KMS-11 (cell line): ENCODE measurements at regions not wholly inside any gene's neighbourhood (a gene's known extent, or its start where the extent isn't known, plus 50 kb on each side); places are given as distances from the start of the nearest gene placed in this dataset.

ENCODE experiments used
- H2AFZ ChIP-seq: fragments of 200-600 bp; sonication (generic); 2 replicates; pipeline ENCODE4 v1.6.1; 2016; ENCODE audit warnings: antibody characterized with exemption, mixed run types, low read depth
- H3K27ac ChIP-seq: fragments of 200-600 bp; sonication (generic); 2 replicates; pipeline ENCODE4 v1.6.1; 2016; ENCODE audit warnings: mild to moderate bottlenecking, mixed run types
- H3K27me3 ChIP-seq: fragments of 200-600 bp; sonication (generic); 2 replicates; pipeline ENCODE4 v1.6.1; 2017; ENCODE audit warnings: mild to moderate bottlenecking, low read depth, mixed run types, moderate library complexity; ENCODE audit not compliant: insufficient read depth
- H3K36me3 ChIP-seq: fragments of 200-600 bp; sonication (generic); 2 replicates; pipeline ENCODE4 v1.6.1; 2017; ENCODE audit warnings: mild to moderate bottlenecking, mixed run types; ENCODE audit not compliant: insufficient read depth
- H3K4me1 ChIP-seq: fragments of 200-600 bp; sonication (generic); 2 replicates; pipeline ENCODE4 v1.6.1; 2016; ENCODE audit warnings: mild to moderate bottlenecking, low read depth, mixed run types; ENCODE audit not compliant: poor library complexity, severe bottlenecking
- H3K4me2 ChIP-seq: fragments of 200-600 bp; sonication (generic); 2 replicates; pipeline ENCODE4 v1.7.0; 2016; ENCODE audit warnings: mild to moderate bottlenecking, mixed run types
- H3K4me3 ChIP-seq: fragments of 200-600 bp; sonication (generic); IDR thresholded peaks from 2 replicates; pipeline ENCODE4 v1.6.1; 2017; ENCODE audit warnings: low read depth, low read length, mixed read lengths; ENCODE audit not compliant: insufficient read depth
- H3K79me2 ChIP-seq: fragments of 200-600 bp; sonication (generic); 2 replicates; pipeline ENCODE4 v1.6.1; 2016; ENCODE audit warnings: low read depth, mixed run types; ENCODE audit not compliant: insufficient read depth
- H3K9ac ChIP-seq: fragments of 200-600 bp; sonication (generic); 2 replicates; pipeline ENCODE4 v1.6.1; 2016; ENCODE audit warnings: mild to moderate bottlenecking, mixed run types
- H4K20me1 ChIP-seq: fragments of 200-600 bp; sonication (generic); 2 replicates; pipeline ENCODE4 v1.6.1; 2016; ENCODE audit warnings: mild to moderate bottlenecking, mixed run types; ENCODE audit not compliant: insufficient read depth
- TF ChIP-seq, protein P1 (sequence below): fragments of 200-600 bp; sonication (generic); conservative IDR thresholded peaks from 2 replicates; pipeline ENCODE4 v1.6.1; 2017; ENCODE audit warnings: low read depth, mild to moderate bottlenecking, antibody characterized with exemption, low read length, moderate library complexity, mixed read lengths

DNA sequence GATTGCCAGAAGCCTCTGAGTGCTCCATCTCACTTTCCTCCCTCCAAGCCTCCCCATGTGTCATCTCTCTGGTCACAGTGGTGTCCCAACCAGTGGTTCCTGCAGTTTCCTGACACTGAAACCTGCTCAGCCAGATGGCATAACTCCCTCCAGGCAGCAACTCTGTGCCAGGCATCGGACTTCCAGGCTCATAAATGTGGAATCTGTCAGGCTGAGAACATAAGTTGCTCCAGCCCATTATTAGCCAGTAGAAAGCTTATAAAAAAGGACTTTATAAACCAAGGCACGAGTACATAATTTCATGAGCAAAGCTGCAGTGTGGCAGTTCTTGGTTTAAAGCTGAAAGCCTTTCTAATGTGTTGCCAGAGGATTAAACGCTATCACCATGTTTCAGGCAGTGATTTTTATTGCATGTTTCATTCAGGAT, 194.3 kb downstream of the DACT1 start:
- no peak overlapping the region for H2AFZ ChIP-seq
- no peaks in the 10 kb centered on the region for H3K36me3 ChIP-seq
- H3K27me3 ChIP-seq = no peaks in the 10 kb centered on the region
- no peak overlapping the region for H3K9ac ChIP-seq
- H3K4me1 ChIP-seq = no peaks in the 10 kb centered on the region
- H4K20me1 ChIP-seq = no peaks in the 10 kb centered on the region
- no peaks in the 10 kb centered on the region for H3K79me2 ChIP-seq
- H3K4me2 ChIP-seq = no peak overlapping the region
- TF ChIP-seq, protein P1, sequence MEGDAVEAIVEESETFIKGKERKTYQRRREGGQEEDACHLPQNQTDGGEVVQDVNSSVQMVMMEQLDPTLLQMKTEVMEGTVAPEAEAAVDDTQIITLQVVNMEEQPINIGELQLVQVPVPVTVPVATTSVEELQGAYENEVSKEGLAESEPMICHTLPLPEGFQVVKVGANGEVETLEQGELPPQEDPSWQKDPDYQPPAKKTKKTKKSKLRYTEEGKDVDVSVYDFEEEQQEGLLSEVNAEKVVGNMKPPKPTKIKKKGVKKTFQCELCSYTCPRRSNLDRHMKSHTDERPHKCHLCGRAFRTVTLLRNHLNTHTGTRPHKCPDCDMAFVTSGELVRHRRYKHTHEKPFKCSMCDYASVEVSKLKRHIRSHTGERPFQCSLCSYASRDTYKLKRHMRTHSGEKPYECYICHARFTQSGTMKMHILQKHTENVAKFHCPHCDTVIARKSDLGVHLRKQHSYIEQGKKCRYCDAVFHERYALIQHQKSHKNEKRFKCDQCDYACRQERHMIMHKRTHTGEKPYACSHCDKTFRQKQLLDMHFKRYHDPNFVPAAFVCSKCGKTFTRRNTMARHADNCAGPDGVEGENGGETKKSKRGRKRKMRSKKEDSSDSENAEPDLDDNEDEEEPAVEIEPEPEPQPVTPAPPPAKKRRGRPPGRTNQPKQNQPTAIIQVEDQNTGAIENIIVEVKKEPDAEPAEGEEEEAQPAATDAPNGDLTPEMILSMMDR = no peak
- H3K27ac ChIP-seq = no peak overlapping the region
- H3K4me3 ChIP-seq = no peak overlapping the region

- no peak overlapping the region for H2AFZ ChIP-seq
- no peak overlapping the region for H3K4me3 ChIP-seq
- H3K9ac ChIP-seq = no peak overlapping the region
- no peaks in the 10 kb centered on the region for H3K4me1 ChIP-seq
- TF ChIP-seq, protein P1 = no peak
- H3K27me3 ChIP-seq = no peaks in the 10 kb centered on the region
- no peaks in the 10 kb centered on the region for H4K20me1 ChIP-seq
- no peak overlapping the region for H3K27ac ChIP-seq
- no peak overlapping the region for H3K4me2 ChIP-seq
- H3K36me3 ChIP-seq = no peaks in the 10 kb centered on the region
- no peaks in the 10 kb centered on the region for H3K79me2 ChIP-seq
These were observed 196.0 kb downstream of the DACT1 start for GRCh38 chr14:58833634-58834378.

DNA sequence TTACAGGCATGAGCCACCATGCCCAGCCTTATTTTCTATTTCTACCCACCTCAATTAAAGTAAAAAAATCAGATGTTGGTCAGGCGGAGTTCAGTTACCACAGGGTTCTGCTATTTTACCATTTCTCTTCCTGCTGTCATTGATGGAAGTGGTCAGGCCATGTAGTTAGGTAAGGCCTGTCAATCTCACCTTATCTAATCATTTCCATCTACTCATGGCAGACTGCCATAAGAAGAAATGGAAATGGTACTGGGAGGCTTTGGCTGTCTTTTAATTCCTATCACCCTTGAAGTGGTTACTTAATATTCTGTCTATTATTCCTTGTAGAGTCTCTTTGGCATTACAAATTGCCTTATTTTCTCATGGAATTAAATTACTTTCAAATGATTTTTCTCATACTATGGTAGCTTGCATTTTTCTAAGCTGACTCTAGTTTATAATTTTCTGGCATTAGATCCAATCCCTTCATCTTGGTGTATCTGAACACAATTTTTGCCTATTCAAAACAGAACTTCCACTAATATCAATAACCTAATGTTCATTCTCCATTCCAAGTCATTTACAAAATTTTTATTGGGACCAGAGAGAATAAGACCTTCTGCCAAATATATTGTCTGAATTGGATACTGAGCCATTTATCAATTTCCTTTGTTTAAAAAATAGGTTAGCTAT, 198.7 kb downstream of the DACT1 start:
- Histone ChIP-seq H3K4me3 (no peak overlapping the region), H3K36me3 (no peaks in the 10 kb centered on the region), H3K9ac (no peak overlapping the region), H4K20me1 (no peaks in the 10 kb centered on the region), H3K27ac (no peak overlapping the region), H3K79me2 (no peaks in the 10 kb centered on the region), H3K4me1 (no peaks in the 10 kb centered on the region), H2AFZ (no peak overlapping the region), H3K4me2 (no peak overlapping the region), H3K27me3 (no peaks in the 10 kb centered on the region)
- TF ChIP-seq, protein P1 = no peak

GRCh38 chr14:58839233-58839632, 201.5 kb downstream of the DACT1 start:
- Histone ChIP-seq H3K36me3 (no peaks in the 10 kb centered on the region), H4K20me1 (no peaks in the 10 kb centered on the region), H3K9ac (no peak overlapping the region), H3K79me2 (no peaks in the 10 kb centered on the region), H2AFZ (no peak overlapping the region), H3K27ac (no peak overlapping the region), H3K4me2 (no peak overlapping the region), H3K27me3 (no peaks in the 10 kb centered on the region), H3K4me3 (no peak overlapping the region), H3K4me1 (no peaks in the 10 kb centered on the region)
- TF ChIP-seq, protein P1 = no peak
